ENCODE measurements at regions not wholly inside any gene's neighbourhood (a gene's known extent, or its start where the extent isn't known, plus 50 kb on each side); places are given as distances from the start of the nearest gene placed in this dataset.
"Not testable (repeated sequence)": the region's sequence is repeated elsewhere in the genome, so short reads cannot be mapped to it uniquely, and the experiment has no call there.

DNA sequence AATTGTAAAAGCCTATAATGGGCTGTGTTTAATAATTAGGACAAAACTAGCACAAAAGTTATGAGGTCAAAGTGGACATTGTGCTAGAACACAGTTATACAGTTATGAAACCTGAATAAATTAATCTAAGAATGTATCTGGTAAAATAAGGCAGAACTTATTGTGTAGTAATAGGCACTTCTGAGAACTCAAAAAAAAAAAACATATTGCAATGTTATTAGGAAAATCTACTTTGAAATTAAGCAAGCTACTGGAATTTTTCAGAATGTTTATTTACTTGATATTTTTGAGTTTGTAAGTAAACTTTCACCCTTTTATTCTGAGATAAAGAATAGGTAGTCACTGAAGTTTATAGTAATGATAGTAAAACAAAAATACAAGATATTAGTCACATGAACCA, 135.8 kb upstream of the ABCB5 start:
- H3K9me3 ChIP-seq (replicated peaks) = no peaks in the 10 kb centered on the region
- TF ChIP-seq CTCF (IDR thresholded peaks at IDR 0.05; ENCODE audit: borderline replicate concordance) = no peak
- H3K27ac ChIP-seq (replicated peaks) = no peak overlapping the region
- peaks cover 6% of the 10 kb centered on the region for H3K4me1 ChIP-seq
- no peak for DNase-seq
- H3K27me3 ChIP-seq (ENCODE audit: low read depth) = no peaks in the 10 kb centered on the region
- intact Hi-C loops (cut with micrococcal nuclease) = no loop called here
- H3K4me3 ChIP-seq = no peak overlapping the region
- no peaks in the 10 kb centered on the region for H3K36me3 ChIP-seq

- DNase-seq = no peak
- H3K4me3 ChIP-seq = no peak overlapping the region
- H3K36me3 ChIP-seq = no peaks in the 10 kb centered on the region
- H3K4me1 ChIP-seq = peaks cover 6% of the 10 kb centered on the region
- TF ChIP-seq CTCF (IDR thresholded peaks at IDR 0.05; ENCODE audit: borderline replicate concordance) = no peak
- H3K27me3 ChIP-seq (ENCODE audit: low read depth) = no peaks in the 10 kb centered on the region
- H3K9me3 ChIP-seq (replicated peaks) = peaks cover 12% of the 10 kb centered on the region
- no peak overlapping the region for H3K27ac ChIP-seq (replicated peaks)
- intact Hi-C loops (cut with micrococcal nuclease) = no loop called here
Observed at GRCh38 chr7:20482071-20482470, 133.4 kb upstream of the ABCB5 start.

DNA sequence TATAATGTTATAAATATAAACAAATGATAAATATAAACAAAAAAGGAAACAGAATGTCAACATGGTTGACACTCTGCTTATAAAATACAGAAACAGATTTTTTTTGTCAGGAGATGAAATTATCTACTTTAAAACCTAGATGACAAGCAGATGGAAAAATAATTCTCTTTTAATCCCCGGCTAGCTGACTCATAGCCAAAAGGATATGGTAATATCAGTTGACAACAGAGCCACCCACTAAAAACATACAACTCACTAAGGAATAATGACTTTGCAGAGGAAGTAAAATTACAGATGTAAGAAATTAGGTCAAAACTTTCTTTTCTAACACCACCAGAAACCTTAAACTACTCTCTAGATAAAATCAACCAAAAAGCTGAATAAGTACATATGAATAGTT, 131.1 kb upstream of the ABCB5 start:
- TF ChIP-seq CTCF (IDR thresholded peaks at IDR 0.05; ENCODE audit: borderline replicate concordance) = no peak
- no peak overlapping the region for H3K27ac ChIP-seq (replicated peaks)
- H3K36me3 ChIP-seq = no peaks in the 10 kb centered on the region
- no peak for DNase-seq
- no peak overlapping the region for H3K4me3 ChIP-seq
- no peaks in the 10 kb centered on the region for H3K4me1 ChIP-seq
- H3K9me3 ChIP-seq (replicated peaks) = peaks cover 35% of the 10 kb centered on the region
- H3K27me3 ChIP-seq (ENCODE audit: low read depth) = no peaks in the 10 kb centered on the region
- intact Hi-C loops (cut with micrococcal nuclease) = no loop called here

DNA sequence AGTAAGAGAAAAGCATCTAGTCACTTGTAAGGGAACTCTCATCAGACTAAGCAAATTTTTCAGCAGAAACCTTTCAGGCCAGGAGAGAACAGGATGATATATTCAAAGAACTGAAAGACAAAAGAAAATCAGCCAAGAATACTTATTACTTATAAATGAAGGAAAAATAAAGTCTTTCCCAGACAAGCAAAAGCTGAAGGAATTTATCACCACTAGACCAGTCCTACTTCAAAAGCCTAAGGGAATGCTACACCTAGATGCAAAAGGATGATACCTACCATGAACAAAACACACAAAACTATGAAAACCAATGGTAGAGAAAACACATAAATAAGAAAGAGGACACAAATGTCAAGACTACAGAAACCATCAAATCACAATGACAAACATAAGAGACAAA, 126.6 kb upstream of the ABCB5 start:
- Histone ChIP-seq H3K4me3 (no peak overlapping the region), H3K36me3 (no peaks in the 10 kb centered on the region), H3K27ac (replicated peaks) (no peak overlapping the region), H3K9me3 (replicated peaks) (peaks cover 51% of the 10 kb centered on the region), H3K4me1 (no peaks in the 10 kb centered on the region), H3K27me3 (ENCODE audit: low read depth) (no peaks in the 10 kb centered on the region)
- TF ChIP-seq CTCF (IDR thresholded peaks at IDR 0.05; ENCODE audit: borderline replicate concordance) = no peak
- no peak for DNase-seq
- intact Hi-C loops (cut with micrococcal nuclease) = no loop called here

GRCh38 chr7:20491284-20491683, 124.2 kb upstream of the ABCB5 start:
- intact Hi-C loops (cut with micrococcal nuclease) = no loop called here
- no peak overlapping the region for H3K27ac ChIP-seq (replicated peaks)
- no peaks in the 10 kb centered on the region for H3K27me3 ChIP-seq (ENCODE audit: low read depth)
- no peaks in the 10 kb centered on the region for H3K36me3 ChIP-seq
- no peak for TF ChIP-seq CTCF (IDR thresholded peaks at IDR 0.05; ENCODE audit: borderline replicate concordance)
- H3K4me3 ChIP-seq = no peak overlapping the region
- H3K9me3 ChIP-seq (replicated peaks) = peaks cover 47% of the 10 kb centered on the region
- no peak for DNase-seq
- H3K4me1 ChIP-seq = no peaks in the 10 kb centered on the region

GRCh38 chr7:20494566-20494965, 120.9 kb upstream of the ABCB5 start:
- Histone ChIP-seq H3K4me3 (no peak overlapping the region), H3K27me3 (ENCODE audit: low read depth) (no peaks in the 10 kb centered on the region), H3K9me3 (replicated peaks) (peaks cover 42% of the 10 kb centered on the region), H3K36me3 (no peaks in the 10 kb centered on the region), H3K4me1 (no peaks in the 10 kb centered on the region), H3K27ac (replicated peaks) (no peak overlapping the region)
- TF ChIP-seq CTCF (IDR thresholded peaks at IDR 0.05; ENCODE audit: borderline replicate concordance) = no peak
- no peak for DNase-seq
- intact Hi-C loops (cut with micrococcal nuclease) = no loop called here

- H3K27ac ChIP-seq (replicated peaks); DNase-seq; H3K27me3 ChIP-seq (ENCODE audit: low read depth); H3K4me1 ChIP-seq; H3K36me3 ChIP-seq; H3K4me3 ChIP-seq; intact Hi-C loops (cut with micrococcal nuclease): not testable (repeated sequence)
- peaks cover 50% of the 10 kb centered on the region for H3K9me3 ChIP-seq (replicated peaks)
Observed at GRCh38 chr7:20501473-20501872, 114.0 kb upstream of the ABCB5 start.

Data from left ventricle myocardium inferior (tissue), 1 donor.